Endothelial cell of umbilical vein (primary cell): ENCODE measurements at regions not wholly inside any gene's neighbourhood (a gene's known extent, or its start where the extent isn't known, plus 50 kb on each side); places are given as distances from the start of the nearest gene placed in this dataset.

Source experiments
- BruUV-seq: library from RNA; stranded (reverse); fragments of 400-500 nt; replicated peaks from 2 replicates; lab custom pipeline; 2021; lab: Mats Ljungman, UMichigan
- CTCF ChIA-PET: fragments of 300-600, 350-600 bp; sonication (Branson Sonifier 250); formaldehyde crosslinking; loops from one replicate; lab custom pipeline; 2021; ENCODE audit warnings: antibody characterized with exemption, inconsistent platforms; lab: Charles Lee
- POLR2A ChIA-PET: fragments of 300-600, 350-600 bp; sonication (Branson Sonifier 250); formaldehyde crosslinking; loops from one replicate; lab custom pipeline; 2021; ENCODE audit warnings: antibody characterized with exemption, inconsistent platforms; lab: Charles Lee
- DNase-seq: peaks from one replicate; pipeline ENCODE4 v3.0.0-alpha.2; 2011; ENCODE audit warnings: low read depth, low spot score
- FAIRE-seq: peaks from 2 replicates; lab custom pipeline; 2011; peaks lifted over from hg19 to GRCh38; lab: Jason Lieb, UNC
- H2AFZ ChIP-seq: 2 replicates; pipeline ENCODE4 v1.6.0; 2012; ENCODE audit warnings: low read depth, low read length, control low read depth, inconsistent platforms
- H3K27ac ChIP-seq: 2 replicates; pipeline ENCODE4 v1.5.1; 2011; ENCODE audit warnings: low read depth, mild to moderate bottlenecking, control low read depth, low read length, moderate library complexity; ENCODE audit not compliant: insufficient read depth
- H3K27me3 ChIP-seq, 2 experiments: 2 replicates each; pipeline versions ENCODE4 v1.6.0 to v1.6.1; 2011; ENCODE audit warnings: low read length in 2 of 2, mixed read lengths in 1 of 2; ENCODE audit not compliant: control insufficient read depth in 2 of 2, insufficient read depth in 2 of 2
- H3K36me3 ChIP-seq, 2 experiments: 2 replicates in 1 of 2; 3 replicates in 1 of 2; pipeline ENCODE4 v1.5.1; 2011; ENCODE audit warnings: low read length in 2 of 2, mild to moderate bottlenecking in 1 of 2, moderate library complexity in 1 of 2; ENCODE audit not compliant: control insufficient read depth in 2 of 2, insufficient read depth in 2 of 2; ENCODE audit errors: extremely low read depth in 1 of 2
- H3K4me1 ChIP-seq: 3 replicates; pipeline ENCODE4 v1.5.1; 2011; ENCODE audit warnings: mild to moderate bottlenecking, low read length; ENCODE audit not compliant: control insufficient read depth, insufficient read depth; ENCODE audit errors: extremely low read depth
- H3K4me2 ChIP-seq: 2 replicates; pipeline ENCODE4 v1.6.1; 2011; ENCODE audit warnings: low read length, control low read depth, mixed read lengths; ENCODE audit not compliant: insufficient read depth
- H3K4me3 ChIP-seq, 3 experiments: fragments of 200-600 bp in 1 of 3; sonication (generic), shearing (Covaris generic) in 1 of 3; replicated peaks in 1 of 3; 2 replicates each; pipeline ENCODE4 v1.5.1; 2011 to 2016; ENCODE audit warnings: control low read depth in 3 of 3, low read length in 3 of 3, mild to moderate bottlenecking in 2 of 3, inconsistent platforms in 1 of 3, low read depth in 1 of 3, moderate library complexity in 1 of 3; ENCODE audit not compliant: insufficient read depth in 1 of 3
- H3K79me2 ChIP-seq: 2 replicates; pipeline ENCODE4 v1.6.0; 2012; ENCODE audit warnings: low read length, inconsistent platforms; ENCODE audit not compliant: control insufficient read depth, insufficient read depth
- H3K9ac ChIP-seq: replicated peaks from 2 replicates; pipeline ENCODE3; 2011; ENCODE audit warnings: low read length, control low read depth; ENCODE audit not compliant: insufficient read depth; ENCODE audit errors: extremely low read depth
- H3K9me1 ChIP-seq: replicated peaks from 3 replicates; pipeline ENCODE4 v1.6.0; 2011; ENCODE audit warnings: mild to moderate bottlenecking, low read length; ENCODE audit not compliant: control insufficient read depth, insufficient read depth; ENCODE audit errors: extremely low read depth
- H3K9me3 ChIP-seq: replicated peaks from 2 replicates; pipeline ENCODE4 v1.5.1; 2012; ENCODE audit warnings: low read length, inconsistent platforms; ENCODE audit not compliant: control insufficient read depth, insufficient read depth
- H4K20me1 ChIP-seq: replicated peaks from 2 replicates; pipeline ENCODE3; 2011; ENCODE audit warnings: mild to moderate bottlenecking, low read length; ENCODE audit not compliant: control insufficient read depth, insufficient read depth; ENCODE audit errors: extremely low read depth
- CTCF ChIP-seq, 2 donors: IDR thresholded peaks; 1 replicate in 1 of 2; 2 replicates in 1 of 2; pipeline ENCODE4 v1.5.1; 2011; ENCODE audit warnings: low read length in 2 of 2, mild to moderate bottlenecking in 2 of 2, moderate library complexity in 2 of 2, control low read depth in 1 of 2, inconsistent platforms in 1 of 2, low read depth in 1 of 2; ENCODE audit not compliant: insufficient read depth in 1 of 2; ENCODE audit errors: extremely low read depth in 1 of 2
- EZH2 ChIP-seq: IDR thresholded peaks from 2 replicates; pipeline ENCODE4 v1.6.1; 2012; ENCODE audit warnings: borderline replicate concordance, low read depth, mild to moderate bottlenecking, moderate library complexity, low read length, inconsistent platforms; ENCODE audit not compliant: severe bottlenecking
- FOS ChIP-seq: IDR thresholded peaks from 2 replicates; pipeline ENCODE4 v1.6.1; 2011; ENCODE audit warnings: mild to moderate bottlenecking, low read length, moderate library complexity, borderline replicate concordance; ENCODE audit not compliant: insufficient read depth
- GATA2 ChIP-seq: IDR thresholded peaks from 2 replicates; pipeline ENCODE4 v1.7.0; 2011; ENCODE audit warnings: low read depth, mild to moderate bottlenecking, moderate library complexity, mixed read lengths, low read length; ENCODE audit not compliant: insufficient read length, insufficient read depth
- JUN ChIP-seq: IDR thresholded peaks from 2 replicates; pipeline ENCODE4 v1.6.1; 2011; ENCODE audit warnings: borderline replicate concordance, low read depth; ENCODE audit not compliant: insufficient read length, insufficient read depth
- MAX ChIP-seq: IDR thresholded peaks from 2 replicates; pipeline ENCODE4 v1.6.1; 2011; ENCODE audit not compliant: insufficient read depth, insufficient read length
- MYC ChIP-seq: IDR thresholded peaks from one replicate; pipeline ENCODE4 v1.6.1; 2011; ENCODE audit warnings: mild to moderate bottlenecking, low read depth, low read length
- POLR2A ChIP-seq: IDR thresholded peaks from 2 replicates; pipeline ENCODE4 v1.6.1; 2012; ENCODE audit warnings: low read depth, mild to moderate bottlenecking, control low read depth, low read length
- POLR2AphosphoS5 ChIP-seq: IDR thresholded peaks from 2 replicates; pipeline ENCODE4 v1.6.1; 2012; ENCODE audit warnings: low read depth, mild to moderate bottlenecking, control low read depth, low read length, moderate library complexity; ENCODE audit not compliant: insufficient read depth
- dilution Hi-C: fragments of 300-500 bp; cut with MboI; formaldehyde crosslinking; loops from one replicate; pipeline ENCODE4 v1.15.0; 2019; ENCODE audit warnings: low sequenced_read_pairs; ENCODE audit not compliant: extremely low pct_ligation_motif_present
- intact Hi-C: fragments of 100-400 bp; cut with micrococcal nuclease; formaldehyde crosslinking; loops from one replicate; pipeline ENCODE4 v1.10.0; 2022

DNA sequence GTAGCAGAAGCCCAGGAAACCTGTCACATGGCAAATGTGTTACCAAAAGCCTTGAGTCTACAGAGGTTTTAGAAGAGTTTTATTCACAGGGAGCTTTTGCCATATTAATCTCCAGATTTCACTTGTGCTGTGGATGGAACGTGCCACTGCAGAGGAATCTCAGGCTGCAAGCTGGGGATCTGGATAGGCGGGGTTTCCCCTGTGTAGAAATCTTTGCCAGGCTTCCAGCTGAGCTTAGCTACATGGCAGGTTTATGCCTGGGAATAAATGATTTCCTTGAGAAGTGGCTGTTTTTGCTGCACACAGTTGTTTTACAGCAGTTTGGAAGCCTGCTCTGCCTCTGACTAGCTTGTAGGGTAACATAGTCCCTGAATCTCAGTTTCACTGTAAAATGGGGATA is 224.6 kb upstream of the PLPPR1 start:
- CTCF ChIA-PET: no interaction called here
- no peak overlapping the region for H3K4me2 ChIP-seq
- dilution Hi-C loops: no loop called here
- H3K79me2 ChIP-seq: no peaks in the 10 kb centered on the region
- no peaks in the 10 kb centered on the region for H3K9me3 ChIP-seq
- no peaks in the 10 kb centered on the region for H3K4me1 ChIP-seq
- no peaks in the 10 kb centered on the region for H3K27me3 ChIP-seq
- FAIRE-seq: no peak
- no peak for TF ChIP-seq MYC
- no peak for TF ChIP-seq GATA2
- TF ChIP-seq MAX: no peak
- BruUV-seq: no TSS peak
- no peak for DNase-seq
- H3K36me3 ChIP-seq: no peaks in the 10 kb centered on the region
- H3K27ac ChIP-seq: no peak overlapping the region
- POLR2A ChIA-PET: no interaction called here
- H3K4me3 ChIP-seq: no peak overlapping the region
- H2AFZ ChIP-seq: no peak overlapping the region
- H3K9me1 ChIP-seq: no peaks in the 10 kb centered on the region
- intact Hi-C loops: no loop called here
- H3K9ac ChIP-seq: no peak overlapping the region
- no peaks in the 10 kb centered on the region for H4K20me1 ChIP-seq

GRCh38 chr9:100811643-100812042 is 216.9 kb upstream of the PLPPR1 start:
- dilution Hi-C loops: no loop called here
- no peak overlapping the region for H3K4me2 ChIP-seq
- intact Hi-C loops: no loop called here

More at GRCh38 chr9:100811643-100812042, 216.9 kb upstream of the PLPPR1 start:
- no peaks in the 10 kb centered on the region for H4K20me1 ChIP-seq
- H3K36me3 ChIP-seq: no peaks in the 10 kb centered on the region
- FAIRE-seq (no peak), DNase-seq (no peak)
- no peaks in the 10 kb centered on the region for H3K9me3 ChIP-seq
- no peak overlapping the region for H3K9ac ChIP-seq
- ChIA-PET POLR2A (no interaction called here), CTCF (no interaction called here)
- H3K79me2 ChIP-seq: no peaks in the 10 kb centered on the region
- H3K27ac ChIP-seq: no peak overlapping the region
- no TSS peak for BruUV-seq
- no peak overlapping the region for H2AFZ ChIP-seq
- H3K4me1 ChIP-seq: no peaks in the 10 kb centered on the region
- H3K27me3 ChIP-seq: no peaks in the 10 kb centered on the region
- H3K4me3 ChIP-seq: no peak overlapping the region
- no peak for TF ChIP-seq CTCF (IDR thresholded peaks at IDR 0.05; ENCODE audit: extremely low read depth in 1 of 2, insufficient read depth in 1 of 2, low read depth in 1 of 2, low read length in 2 of 2)
- no peak for TF ChIP-seq POLR2AphosphoS5
- TF ChIP-seq JUN: no peak
- TF ChIP-seq FOS: no peak
- no peak for TF ChIP-seq POLR2A
- TF ChIP-seq MAX: no peak
- no peak for TF ChIP-seq MYC
- no peak for TF ChIP-seq GATA2
- no peak for TF ChIP-seq EZH2
- no peaks in the 10 kb centered on the region for H3K9me1 ChIP-seq
